Heart left ventricle (tissue), 13 donors: ENCODE measurements at regions not wholly inside any gene's neighbourhood (a gene's known extent, or its start where the extent isn't known, plus 50 kb on each side); places are given as distances from the start of the nearest gene placed in this dataset.

Experiments
- CTCF ChIP-seq, 12 donors: fragments of 200-600 bp; sonication (generic) in 4 of 12; IDR thresholded peaks; one replicate each; pipeline versions ENCODE4 v1.5.0 to v1.8.0; 2018 to 2022; ENCODE audit warnings: antibody characterized with exemption in 12 of 12, mild to moderate bottlenecking in 5 of 12
- POLR2A ChIP-seq, 2 donors: fragments of 450-650 bp; IDR thresholded peaks; one replicate each; pipeline ENCODE4 v1.6.1; 2017; ENCODE audit warnings: antibody characterized with exemption in 2 of 2, mild to moderate bottlenecking in 2 of 2, moderate library complexity in 2 of 2
- donor health status: ischemic (EF 13 %, LVEDD 7.1; RV severe dilation, severe dysfunction).
- donor health status: DM: no; HTN: yes; CAD: no.
- donor health status: DM: no; HTN: no; CAD: no.
- donor health status: ischemic (EF 25% LVEDD 6.9; RV normal size, moderate dysfunction).
- donor health status: ischemic (EF 25% LVEDD 5.7; RV mildly dilated, moderate dysfunction).
- donor health status: ischemic (EF 35%, LVEDD 5.7; RV mildly dilated, moderate dysfunction).
- donor health status: nonischemic (EF 11% LVEDD 7.7; RV severe dilation, severe dysfunction).
- donor health status: DM: yes; HTN: yes; CAD: no.
- donor health status: PGD.
- donor health status: ischemic (EF 29% LVEDD 5.4; RV normal size, mild dysfunction).
- donor health status: nonischemic (EF 23%, LVEDD 6.1; RV moderate dilation, normal function).

GRCh38 chr1:99439433-99440075 is 175.3 kb downstream of the PLPPR4 start:
- TF ChIP-seq CTCF (IDR thresholded peaks at IDR 0.05), result no peak
- no peak for TF ChIP-seq POLR2A (IDR thresholded peaks at IDR 0.05)
